ENCODE measurements at regions not wholly inside any gene's neighbourhood (a gene's known extent, or its start where the extent isn't known, plus 50 kb on each side); places are given as distances from the start of the nearest gene placed in this dataset.
"Not testable (repeated sequence)": the region's sequence is repeated elsewhere in the genome, so short reads cannot be mapped to it uniquely, and the experiment has no call there.

GRCh38 chr17:77833769-77834168 lies 124.7 kb upstream of the TNRC6C start:
- DNase-seq (ENCODE audit: extremely low spot score, unreplicated experiment), result no peak
- H3K4me1 Mint-ChIP-seq (ENCODE audit: unreplicated experiment), result peaks cover 44% of the 10 kb centered on the region
- H3K27ac Mint-ChIP-seq (ENCODE audit: unreplicated experiment), result no peak overlapping the region
- H3K36me3 Mint-ChIP-seq (ENCODE audit: unreplicated experiment), result no peaks in the 10 kb centered on the region
- no peaks in the 10 kb centered on the region for H3K27me3 Mint-ChIP-seq (ENCODE audit: unreplicated experiment)
- H3K4me3 Mint-ChIP-seq (ENCODE audit: unreplicated experiment), result no peak overlapping the region
- no peak for TF ChIP-seq CTCF (IDR thresholded peaks at IDR 0.05)
- H3K9me3 Mint-ChIP-seq (ENCODE audit: unreplicated experiment), result no peaks in the 10 kb centered on the region

GRCh38 chr17:77834170-77835115 lies 124.1 kb upstream of the TNRC6C start:
- H3K4me1 Mint-ChIP-seq (ENCODE audit: unreplicated experiment), result peaks cover 44% of the 10 kb centered on the region
- DNase-seq (ENCODE audit: extremely low spot score, unreplicated experiment), result no peak
- H3K27me3 Mint-ChIP-seq (ENCODE audit: unreplicated experiment), result no peaks in the 10 kb centered on the region
- TF ChIP-seq CTCF (IDR thresholded peaks at IDR 0.05), result no peak
- H3K36me3 Mint-ChIP-seq (ENCODE audit: unreplicated experiment), result no peaks in the 10 kb centered on the region
- H3K4me3 Mint-ChIP-seq (ENCODE audit: unreplicated experiment), result no peak overlapping the region
- H3K9me3 Mint-ChIP-seq (ENCODE audit: unreplicated experiment), result no peaks in the 10 kb centered on the region
- peak overlapping the region; percentile 38 for H3K27ac Mint-ChIP-seq (ENCODE audit: unreplicated experiment)

- Mint-ChIP-seq H3K4me3 (ENCODE audit: unreplicated experiment) (no peak overlapping the region), H3K27me3 (ENCODE audit: unreplicated experiment) (no peaks in the 10 kb centered on the region), H3K36me3 (ENCODE audit: unreplicated experiment) (no peaks in the 10 kb centered on the region), H3K9me3 (ENCODE audit: unreplicated experiment) (no peaks in the 10 kb centered on the region), H3K4me1 (ENCODE audit: unreplicated experiment) (peaks cover 38% of the 10 kb centered on the region), H3K27ac (ENCODE audit: unreplicated experiment) (no peak overlapping the region)
- no peak for TF ChIP-seq CTCF (IDR thresholded peaks at IDR 0.05)
- no peak for DNase-seq (ENCODE audit: extremely low spot score, unreplicated experiment)
Measured at GRCh38 chr17:77836557-77837041, 121.9 kb upstream of the TNRC6C start.

GRCh38 chr17:77837072-77837471 lies 121.4 kb upstream of the TNRC6C start:
- not testable (repeated sequence) for H3K27me3 Mint-ChIP-seq (ENCODE audit: unreplicated experiment); H3K9me3 Mint-ChIP-seq (ENCODE audit: unreplicated experiment); H3K36me3 Mint-ChIP-seq (ENCODE audit: unreplicated experiment); H3K4me3 Mint-ChIP-seq (ENCODE audit: unreplicated experiment); H3K27ac Mint-ChIP-seq (ENCODE audit: unreplicated experiment); DNase-seq (ENCODE audit: extremely low spot score, unreplicated experiment)
- peaks cover 33% of the 10 kb centered on the region for H3K4me1 Mint-ChIP-seq (ENCODE audit: unreplicated experiment)

GRCh38 chr17:77837917-77838316 lies 120.6 kb upstream of the TNRC6C start:
- no peak overlapping the region for H3K27ac Mint-ChIP-seq (ENCODE audit: unreplicated experiment)
- no peak for DNase-seq (ENCODE audit: extremely low spot score, unreplicated experiment)
- H3K4me3 Mint-ChIP-seq (ENCODE audit: unreplicated experiment), result no peak overlapping the region
- no peaks in the 10 kb centered on the region for H3K36me3 Mint-ChIP-seq (ENCODE audit: unreplicated experiment)
- H3K4me1 Mint-ChIP-seq (ENCODE audit: unreplicated experiment), result peaks cover 34% of the 10 kb centered on the region
- no peaks in the 10 kb centered on the region for H3K9me3 Mint-ChIP-seq (ENCODE audit: unreplicated experiment)
- H3K27me3 Mint-ChIP-seq (ENCODE audit: unreplicated experiment), result no peaks in the 10 kb centered on the region
- TF ChIP-seq CTCF (IDR thresholded peaks at IDR 0.05), result no peak

All from osteocyte (in vitro differentiated cells).